Neuronal stem cell (in vitro differentiated cells): ENCODE measurements at regions not wholly inside any gene's neighbourhood (a gene's known extent, or its start where the extent isn't known, plus 50 kb on each side); places are given as distances from the start of the nearest gene placed in this dataset.

Experiments used
- DNase-seq: peaks from one replicate; pipeline ENCODE4 v3.0.0-alpha.2; 2013; ENCODE audit warnings: low spot score
- H2AFZ ChIP-seq: one replicate; pipeline ENCODE4 v1.6.1; 2013; ENCODE audit warnings: mild to moderate bottlenecking, low read length, inconsistent platforms
- H2AK5ac ChIP-seq: 2 replicates; pipeline ENCODE4 v1.6.1; 2013; ENCODE audit warnings: low read depth, mild to moderate bottlenecking, inconsistent platforms, low read length, moderate library complexity, mixed read lengths
- H2BK120ac ChIP-seq: 2 replicates; pipeline ENCODE4 v1.6.1; 2013; ENCODE audit warnings: low read depth, mild to moderate bottlenecking, inconsistent platforms, low read length, moderate library complexity, mixed read lengths
- H2BK12ac ChIP-seq: one replicate; pipeline ENCODE4 v1.6.1; 2013; ENCODE audit warnings: low read length, inconsistent platforms
- H2BK15ac ChIP-seq: 2 replicates; pipeline ENCODE4 v1.6.1; 2013; ENCODE audit warnings: mild to moderate bottlenecking, low read length, inconsistent platforms, mixed read lengths
- H2BK5ac ChIP-seq: one replicate; pipeline ENCODE4 v1.6.1; 2013; ENCODE audit warnings: inconsistent platforms, mild to moderate bottlenecking, low read length, moderate library complexity
- H3K14ac ChIP-seq: one replicate; pipeline ENCODE4 v1.6.1; 2013; ENCODE audit warnings: low read length, inconsistent platforms
- H3K18ac ChIP-seq: 2 replicates; pipeline ENCODE4 v1.6.1; 2013; ENCODE audit warnings: low read length, inconsistent platforms
- H3K23ac ChIP-seq: 2 replicates; pipeline ENCODE4 v1.6.1; 2013; ENCODE audit warnings: low read depth, mild to moderate bottlenecking, mixed read lengths, low read length, inconsistent platforms; ENCODE audit not compliant: poor library complexity
- H3K27ac ChIP-seq: replicated peaks from 3 replicates; pipeline ENCODE4 v1.5.1; 2013; ENCODE audit warnings: low read length, inconsistent platforms
- H3K27me3 ChIP-seq, 3 experiments: 2 replicates each; pipeline ENCODE4 v1.6.1; 2013; ENCODE audit warnings: low read length in 3 of 3, mild to moderate bottlenecking in 2 of 3, inconsistent platforms in 1 of 3, low read depth in 1 of 3, mixed read lengths in 1 of 3, moderate library complexity in 1 of 3; ENCODE audit not compliant: control insufficient read depth in 3 of 3, insufficient read depth in 3 of 3
- H3K36me3 ChIP-seq, 2 donors: replicated peaks in 1 of 2; 2 replicates each; pipeline ENCODE4 v1.6.1; 2013; ENCODE audit warnings: low read length in 2 of 2; ENCODE audit not compliant: control insufficient read depth in 2 of 2, insufficient read depth in 2 of 2
- H3K4ac ChIP-seq: 2 replicates; pipeline ENCODE4 v1.6.1; 2013; ENCODE audit warnings: inconsistent platforms, mild to moderate bottlenecking, low read length, moderate library complexity
- H3K4me1 ChIP-seq, 2 donors: 1 replicate in 1 of 2; 2 replicates in 1 of 2; pipeline ENCODE4 v1.6.1; 2013; ENCODE audit warnings: low read length in 2 of 2, low read depth in 1 of 2; ENCODE audit not compliant: control insufficient read depth in 2 of 2, insufficient read depth in 1 of 2
- H3K4me2 ChIP-seq: one replicate; pipeline ENCODE4 v1.6.1; 2013; ENCODE audit warnings: mild to moderate bottlenecking, low read length, inconsistent platforms; ENCODE audit not compliant: insufficient read depth, poor library complexity, severe bottlenecking
- H3K4me3 ChIP-seq, 2 donors: 2 replicates each; pipeline ENCODE4 v1.5.1; 2013; ENCODE audit warnings: low read length in 2 of 2, mild to moderate bottlenecking in 2 of 2, inconsistent platforms in 1 of 2, moderate library complexity in 1 of 2
- H3K79me1 ChIP-seq: one replicate; pipeline ENCODE4 v1.6.1; 2013; ENCODE audit warnings: low read depth, mild to moderate bottlenecking, inconsistent platforms, low read length, moderate library complexity
- H3K9ac ChIP-seq: one replicate; pipeline ENCODE4 v1.6.1; 2013; ENCODE audit warnings: mild to moderate bottlenecking, low read depth, low read length, inconsistent platforms; ENCODE audit not compliant: poor library complexity
- H3K9me3 ChIP-seq, 2 donors: replicated peaks in 1 of 2; 2 replicates each; pipeline versions ENCODE3 to v1.6.1; 2013; ENCODE audit warnings: low read length in 2 of 2, mild to moderate bottlenecking in 2 of 2, inconsistent platforms in 1 of 2, low read depth in 1 of 2, mixed read lengths in 1 of 2, moderate library complexity in 1 of 2; ENCODE audit not compliant: control insufficient read depth in 2 of 2, insufficient read depth in 1 of 2
- H4K8ac ChIP-seq: one replicate; pipeline ENCODE4 v1.6.1; 2013; ENCODE audit warnings: low read depth, mild to moderate bottlenecking, inconsistent platforms, low read length, moderate library complexity
- H4K91ac ChIP-seq: one replicate; pipeline ENCODE4 v1.6.1; 2013; ENCODE audit warnings: low read length, low read depth, mild to moderate bottlenecking, inconsistent platforms; ENCODE audit not compliant: poor library complexity
- WGBS, 2 donors: extraction: QIAGEN DNeasy Blood & Tissue Kit; methylation state at CpG; one replicate each; pipeline ENCODE4 v1.1.7; 2013; ENCODE audit warnings: missing lambda C conversion rate in 2 of 2, mixed read lengths in 1 of 2; ENCODE audit not compliant: insufficient read length in 2 of 2, insufficient replicate concordance in 1 of 2; ENCODE audit errors: extremely low coverage in 2 of 2; 5-methylcytosine and 5-hydroxymethylcytosine counted together

GRCh38 chrX:15128861-15129260 lies 141.0 kb downstream of the ASB9 start:
- Histone ChIP-seq H3K27me3 (peaks cover 0 to 5% (median 0%) of the 10 kb centered on the region in 3 experiments), H3K4me3 (no peak overlapping the region), H3K14ac (no peak overlapping the region), H3K36me3 (no peaks in the 10 kb centered on the region), H2AK5ac (no peak overlapping the region), H2BK5ac (no peak overlapping the region), H2BK12ac (no peak overlapping the region), H3K4me1 (no peaks in the 10 kb centered on the region), H3K9ac (no peak overlapping the region), H2AFZ (no peak overlapping the region), H3K27ac (no peak overlapping the region), H3K18ac (no peak overlapping the region), H3K23ac (no peak overlapping the region), H3K9me3 (no peaks in the 10 kb centered on the region), H4K8ac (no peak overlapping the region), H4K91ac (no peak overlapping the region), H2BK120ac (no peak overlapping the region), H3K79me1 (no peaks in the 10 kb centered on the region), H2BK15ac (no peak overlapping the region), H3K4me2 (no peak overlapping the region), H3K4ac (no peak overlapping the region)
- DNase-seq, result no peak

- Histone ChIP-seq H2AFZ (no peak overlapping the region), H3K27me3 (peaks cover 0 to 3% (median 0%) of the 10 kb centered on the region in 3 experiments), H3K9me3 (no peaks in the 10 kb centered on the region), H3K4me2 (no peak overlapping the region), H2BK120ac (no peak overlapping the region), H3K4ac (no peak overlapping the region), H3K18ac (no peak overlapping the region), H3K27ac (no peak overlapping the region), H3K9ac (no peak overlapping the region), H3K4me1 (no peaks in the 10 kb centered on the region), H3K79me1 (no peaks in the 10 kb centered on the region), H2BK12ac (no peak overlapping the region), H2BK15ac (no peak overlapping the region), H3K23ac (no peak overlapping the region), H3K36me3 (no peaks in the 10 kb centered on the region), H3K4me3 (no peak overlapping the region), H2AK5ac (no peak overlapping the region), H3K14ac (no peak overlapping the region), H4K91ac (no peak overlapping the region), H4K8ac (no peak overlapping the region), H2BK5ac (no peak overlapping the region)
- no CpG with 5 or more reads among the region's 1 CpG for WGBS, 2 donors
- DNase-seq, result no peak
Measured at GRCh38 chrX:15127010-15127409, 142.9 kb downstream of the ASB9 start.

GRCh38 chrX:15116900-15117299 lies 153.0 kb downstream of the ASB9 start:
- no peak overlapping the region for H4K8ac ChIP-seq
- H2AFZ ChIP-seq, result no peak overlapping the region
- H3K9me3 ChIP-seq, result no peaks in the 10 kb centered on the region
- H3K4me1 ChIP-seq, result peaks cover 2 to 3% of the 10 kb centered on the region in 2 donors
- H3K4me2 ChIP-seq, result no peak overlapping the region
- H2BK15ac ChIP-seq, result no peak overlapping the region
- H3K9ac ChIP-seq, result no peak overlapping the region
- H2AK5ac ChIP-seq, result no peak overlapping the region
- H3K36me3 ChIP-seq, result no peaks in the 10 kb centered on the region
- H2BK12ac ChIP-seq, result no peak overlapping the region
- H3K18ac ChIP-seq, result no peak overlapping the region
- H2BK5ac ChIP-seq, result no peak overlapping the region
- no peak overlapping the region for H4K91ac ChIP-seq
- no CpG with 5 or more reads among the region's 2 CpGs for WGBS, 2 donors
- H3K4ac ChIP-seq, result no peak overlapping the region
- no peak overlapping the region for H3K14ac ChIP-seq
- H3K79me1 ChIP-seq, result no peaks in the 10 kb centered on the region
- no peak overlapping the region for H3K27ac ChIP-seq
- no peak overlapping the region for H2BK120ac ChIP-seq
- H3K27me3 ChIP-seq, result no peaks in the 10 kb centered on the region
- no peak overlapping the region for H3K4me3 ChIP-seq
- DNase-seq, result no peak
- no peak overlapping the region for H3K23ac ChIP-seq

- Histone ChIP-seq H4K8ac (no peak overlapping the region), H2BK120ac (no peak overlapping the region), H3K14ac (no peak overlapping the region), H3K36me3 (no peaks in the 10 kb centered on the region), H3K27me3 (no peaks in the 10 kb centered on the region), H3K27ac (no peak overlapping the region), H3K23ac (no peak overlapping the region), H3K9me3 (no peaks in the 10 kb centered on the region), H3K4me3 (no peak overlapping the region), H3K9ac (no peak overlapping the region), H3K4me1 (peaks cover 2 to 3% of the 10 kb centered on the region in 2 donors), H3K4ac (no peak overlapping the region), H3K4me2 (no peak overlapping the region), H3K18ac (no peak overlapping the region), H2BK12ac (no peak overlapping the region), H4K91ac (no peak overlapping the region), H2AFZ (peak overlapping the region; percentile 75), H2BK5ac (no peak overlapping the region), H2BK15ac (no peak overlapping the region), H3K79me1 (no peaks in the 10 kb centered on the region), H2AK5ac (no peak overlapping the region)
- DNase-seq, result no peak
- WGBS, 2 donors, result no CpG with 5 or more reads among the region's 8 CpGs
Measured at GRCh38 chrX:15114743-15115566, 154.9 kb downstream of the ASB9 start.
